GM12864 (cell line): ENCODE measurements at regions not wholly inside any gene's neighbourhood (a gene's known extent, or its start where the extent isn't known, plus 50 kb on each side); places are given as distances from the start of the nearest gene placed in this dataset.
"Not testable (repeated sequence)": the region's sequence is repeated elsewhere in the genome, so short reads cannot be mapped to it uniquely, and the experiment has no call there.

Experiments used
- DNase-seq: peaks from one replicate; pipeline ENCODE4 v3.0.0-alpha.2; 2011; ENCODE audit warnings: low read depth
- H3K4me3 ChIP-seq: 2 replicates; pipeline ENCODE4 v1.5.1; 2011; ENCODE audit warnings: mild to moderate bottlenecking, low read depth, low read length, control low read depth
- TF ChIP-seq, protein P1 (sequence below): IDR thresholded peaks from 2 replicates; pipeline ENCODE4 v1.5.1; 2011; ENCODE audit warnings: low read depth, mild to moderate bottlenecking, moderate library complexity, low read length, control low read depth, inconsistent platforms; ENCODE audit errors: missing control alignments

DNA sequence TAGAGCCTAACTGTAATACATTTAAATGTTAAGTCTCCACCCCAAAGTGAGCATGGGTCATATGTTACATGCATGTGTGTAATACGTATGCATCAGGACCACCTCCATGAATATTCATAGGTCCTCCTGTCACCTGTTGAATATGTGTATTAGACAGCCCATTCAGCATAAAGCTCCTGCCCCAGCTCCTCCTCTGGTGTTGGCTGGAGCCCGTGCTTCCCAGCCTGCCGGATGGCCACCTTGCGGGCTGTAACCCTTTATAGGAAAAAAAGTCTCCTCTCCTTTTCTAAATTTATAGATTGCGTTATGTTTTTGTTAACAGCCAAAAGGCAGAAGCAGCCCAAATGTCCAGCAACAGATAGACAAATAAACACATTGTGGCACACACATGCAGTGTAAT is 299.5 kb downstream of the MED10 start:
- DNase-seq = no peak
- TF ChIP-seq, protein P1, sequence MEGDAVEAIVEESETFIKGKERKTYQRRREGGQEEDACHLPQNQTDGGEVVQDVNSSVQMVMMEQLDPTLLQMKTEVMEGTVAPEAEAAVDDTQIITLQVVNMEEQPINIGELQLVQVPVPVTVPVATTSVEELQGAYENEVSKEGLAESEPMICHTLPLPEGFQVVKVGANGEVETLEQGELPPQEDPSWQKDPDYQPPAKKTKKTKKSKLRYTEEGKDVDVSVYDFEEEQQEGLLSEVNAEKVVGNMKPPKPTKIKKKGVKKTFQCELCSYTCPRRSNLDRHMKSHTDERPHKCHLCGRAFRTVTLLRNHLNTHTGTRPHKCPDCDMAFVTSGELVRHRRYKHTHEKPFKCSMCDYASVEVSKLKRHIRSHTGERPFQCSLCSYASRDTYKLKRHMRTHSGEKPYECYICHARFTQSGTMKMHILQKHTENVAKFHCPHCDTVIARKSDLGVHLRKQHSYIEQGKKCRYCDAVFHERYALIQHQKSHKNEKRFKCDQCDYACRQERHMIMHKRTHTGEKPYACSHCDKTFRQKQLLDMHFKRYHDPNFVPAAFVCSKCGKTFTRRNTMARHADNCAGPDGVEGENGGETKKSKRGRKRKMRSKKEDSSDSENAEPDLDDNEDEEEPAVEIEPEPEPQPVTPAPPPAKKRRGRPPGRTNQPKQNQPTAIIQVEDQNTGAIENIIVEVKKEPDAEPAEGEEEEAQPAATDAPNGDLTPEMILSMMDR = no peak
- H3K4me3 ChIP-seq = no peak overlapping the region

DNA sequence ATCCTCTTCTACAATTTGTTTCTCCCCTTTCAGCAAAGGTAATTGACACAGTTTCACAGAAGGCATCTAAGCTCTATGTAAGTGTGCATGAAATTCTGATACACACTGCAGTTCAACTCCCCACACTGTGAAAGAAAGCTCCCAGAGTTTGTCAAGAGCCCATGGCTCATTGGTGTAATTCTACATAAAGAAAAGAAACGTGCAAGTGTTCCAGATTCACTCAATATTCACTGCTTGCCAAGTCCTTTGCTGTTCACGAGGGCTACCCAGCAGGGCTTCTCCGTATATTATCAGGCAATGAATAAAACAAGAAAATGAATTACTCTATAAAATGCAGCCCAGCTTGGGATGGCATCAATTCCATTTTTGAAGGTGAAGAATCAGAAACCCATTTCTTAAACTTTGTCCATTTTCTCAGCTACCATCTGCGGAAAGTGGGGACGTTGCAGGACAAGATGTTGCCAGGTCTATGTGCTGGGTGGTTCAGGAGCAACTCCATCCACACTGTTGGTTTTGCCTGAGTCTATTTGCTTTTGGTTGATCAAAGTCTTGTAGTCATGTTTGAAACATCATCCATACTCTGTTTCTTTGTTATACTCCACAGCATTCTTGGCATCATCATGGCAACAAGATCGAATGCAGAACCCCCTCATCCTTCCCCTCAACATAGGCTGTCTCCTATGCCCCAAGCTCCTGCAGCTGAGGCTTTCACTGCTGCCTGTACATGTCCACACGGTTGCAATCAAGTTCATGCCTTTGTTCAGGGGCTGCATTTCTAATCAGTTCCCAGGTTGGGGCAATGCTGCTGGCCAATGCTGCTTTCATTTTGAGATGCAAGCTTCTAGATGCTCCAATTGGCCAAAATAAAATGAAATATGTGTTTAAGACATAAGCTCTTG is 301.8 kb downstream of the MED10 start:
- no peak overlapping the region for H3K4me3 ChIP-seq
- TF ChIP-seq, protein P1 = no peak
- no peak for DNase-seq

DNA sequence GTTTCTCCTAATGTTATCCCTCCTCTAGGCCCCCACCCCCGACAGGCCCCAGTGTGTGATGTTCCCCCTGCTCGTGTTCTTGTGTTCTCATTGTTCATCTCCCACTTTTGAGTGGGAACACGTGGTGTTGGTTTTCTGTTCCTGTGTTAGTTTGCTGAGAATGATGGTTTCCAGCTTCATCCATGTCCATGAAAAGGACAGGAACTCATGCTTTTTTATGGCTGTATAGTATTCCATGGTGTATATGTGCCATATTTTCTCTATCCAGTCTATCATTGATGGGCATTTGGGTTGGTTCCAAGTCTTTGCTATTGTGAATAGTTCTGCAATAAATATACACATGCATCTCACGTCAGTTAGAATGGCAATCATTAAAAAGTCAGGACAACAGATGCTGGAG is 305.9 kb downstream of the MED10 start:
- not testable (repeated sequence) for DNase-seq, H3K4me3 ChIP-seq

DNA sequence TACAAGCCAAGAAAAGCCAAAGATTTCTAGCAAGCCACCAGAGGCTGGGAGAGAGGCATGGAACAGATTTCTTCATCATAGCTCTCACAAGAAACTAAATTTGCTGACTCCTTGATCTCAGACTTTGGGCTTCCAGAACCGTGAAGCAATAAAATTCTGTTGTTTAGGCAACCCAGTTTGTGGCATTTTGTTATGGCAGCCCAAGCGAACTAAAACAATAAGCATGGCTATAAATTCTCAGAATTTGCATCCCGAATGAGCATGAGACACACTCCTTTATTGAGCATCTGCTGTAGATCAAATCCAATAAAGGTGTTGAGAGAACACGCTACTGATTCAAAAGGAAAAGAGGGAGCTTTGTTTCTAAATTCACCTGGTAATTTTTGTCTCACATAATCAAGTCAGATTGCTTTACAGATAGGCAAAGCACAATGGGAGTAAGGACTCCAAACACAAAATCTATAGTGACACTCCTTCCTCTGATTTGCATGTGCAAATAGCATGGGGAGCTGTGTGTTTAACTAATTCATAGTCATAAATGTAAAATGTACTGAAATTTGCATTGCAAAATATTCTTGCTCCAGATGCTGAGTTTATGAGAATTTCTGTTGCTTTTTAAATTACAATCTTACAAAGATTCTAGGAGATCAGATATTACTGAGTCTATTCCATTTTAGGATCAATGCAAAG is 308.7 kb downstream of the MED10 start:
- no peak for DNase-seq
- TF ChIP-seq, protein P1 = no peak
- no peak overlapping the region for H3K4me3 ChIP-seq

DNA sequence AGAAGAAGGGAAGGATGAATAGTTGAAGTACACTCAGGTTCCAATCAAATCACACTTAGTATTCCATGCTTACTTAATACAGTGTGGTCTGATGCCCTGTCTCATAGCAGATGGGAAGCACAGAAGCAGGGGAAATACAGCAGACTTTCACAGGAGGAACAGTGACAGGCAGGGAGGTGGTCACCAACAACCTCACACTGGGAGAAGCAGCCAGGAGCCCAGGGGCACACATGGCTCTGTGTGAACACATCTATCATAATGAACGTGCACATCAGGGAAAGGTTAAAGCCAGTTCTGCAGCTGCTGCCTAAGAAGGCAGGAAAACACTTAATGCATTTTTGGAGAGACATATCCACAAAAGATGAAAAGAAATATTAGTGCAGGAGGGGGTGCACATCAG is 312.3 kb downstream of the MED10 start:
- no peak overlapping the region for H3K4me3 ChIP-seq
- no peak for DNase-seq

DNA sequence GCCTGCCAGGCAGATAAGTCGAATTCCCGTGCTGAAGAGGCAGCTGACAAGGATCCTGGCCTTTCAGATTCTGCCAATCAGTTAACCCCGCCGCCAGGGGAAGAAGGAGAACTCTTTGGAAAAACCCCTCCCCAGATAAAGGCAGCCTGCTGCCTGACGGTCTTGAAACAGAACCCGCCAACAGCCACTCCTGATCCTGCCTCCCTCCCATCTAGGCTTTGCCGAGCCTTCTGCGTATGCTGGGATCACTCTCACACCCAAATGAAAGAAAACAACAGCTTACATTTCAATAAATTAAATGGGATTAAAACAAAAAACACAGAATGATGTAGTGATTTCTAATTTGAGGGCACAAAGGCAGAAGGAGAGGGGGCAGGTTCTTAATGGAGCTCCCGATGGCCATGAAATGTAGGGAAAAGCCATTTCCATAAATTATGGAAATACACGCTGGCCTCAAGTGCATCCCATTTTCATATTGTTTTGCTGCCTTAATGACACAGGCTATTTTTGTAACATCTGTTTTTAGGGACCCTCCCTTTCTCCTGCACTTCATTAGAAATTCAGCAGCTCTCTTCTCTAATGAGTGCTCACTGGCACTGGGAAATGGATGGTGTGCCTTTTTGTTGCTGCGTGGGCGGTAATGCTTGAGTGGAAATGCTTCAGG is 319.1 kb downstream of the MED10 start:
- TF ChIP-seq, protein P1 = no peak
- no peak for DNase-seq
- no peak overlapping the region for H3K4me3 ChIP-seq

More for the DNA sequence above, 312.3 kb downstream of the MED10 start:
- TF ChIP-seq, protein P1 = no peak

DNA sequence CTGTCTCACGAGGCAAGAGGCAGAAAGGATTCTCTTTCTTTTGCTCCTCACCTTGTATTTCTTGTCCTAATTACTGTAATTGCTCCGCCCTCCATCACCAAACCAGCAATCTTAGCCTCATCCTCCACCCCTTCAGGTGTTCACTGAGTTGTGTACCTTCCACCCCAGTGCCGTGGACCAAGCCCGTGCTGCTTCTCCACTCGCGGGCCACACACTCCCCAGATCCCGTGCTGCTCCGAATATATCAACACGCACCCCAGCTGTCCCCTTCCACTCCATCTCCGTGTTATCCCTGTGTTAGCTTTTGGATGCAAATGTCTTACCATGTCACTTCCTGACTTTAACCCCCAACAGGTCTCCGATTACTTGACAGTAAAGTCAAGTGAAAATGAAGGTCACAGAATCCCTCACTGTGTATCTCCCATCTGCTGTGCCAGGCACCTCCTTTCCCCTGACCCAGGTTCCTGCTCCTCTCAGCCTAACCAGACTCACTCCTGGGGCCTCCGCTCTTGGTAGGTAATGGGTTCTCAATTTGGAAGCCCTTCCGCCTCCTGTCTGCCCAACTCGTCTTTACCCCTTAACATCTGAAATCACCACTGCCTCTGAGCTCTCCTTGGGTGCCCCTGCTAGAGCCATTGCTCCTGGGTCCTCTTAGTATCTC is 320.2 kb downstream of the MED10 start:
- no peak for DNase-seq
- H3K4me3 ChIP-seq = no peak overlapping the region
- TF ChIP-seq, protein P1 = no peak
